ENCODE measurements at regions not wholly inside any gene's neighbourhood (a gene's known extent, or its start where the extent isn't known, plus 50 kb on each side); places are given as distances from the start of the nearest gene placed in this dataset.

DNA sequence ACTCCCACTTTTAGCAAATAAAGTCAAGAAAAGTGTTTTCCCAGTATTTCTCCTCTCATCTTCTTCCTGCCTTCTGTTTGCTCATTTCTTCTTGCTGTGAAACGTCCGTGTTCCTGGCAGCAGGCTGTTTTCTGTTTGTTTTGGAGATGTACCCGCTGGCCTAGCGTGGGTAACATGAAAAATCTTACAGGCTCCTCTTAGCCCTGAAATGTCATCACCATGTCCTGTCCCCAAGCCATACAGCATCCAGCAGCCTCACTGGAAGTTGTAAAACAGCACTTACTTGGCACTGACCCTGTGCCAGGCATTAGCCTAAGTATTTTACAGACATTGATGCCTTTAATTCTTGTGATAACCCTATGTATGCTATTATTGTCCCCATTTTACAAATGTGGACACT is 371.1 kb downstream of the FOXA2 start:
- H3K4me3 ChIP-seq (ENCODE audit: low read depth in 1 of 3, low read length in 3 of 3): no peak overlapping the region
- H3K36me3 ChIP-seq (ENCODE audit: control insufficient read depth in 4 of 4, insufficient read depth in 3 of 4, low read depth in 1 of 4, low read length in 3 of 4): no peaks in the 10 kb centered on the region
- no peaks in the 10 kb centered on the region for H3K4me1 ChIP-seq (ENCODE audit: control insufficient read depth in 4 of 4, insufficient read depth in 4 of 4, low read length in 3 of 4)
- TF ChIP-seq HNF4A (conservative IDR thresholded peaks at IDR 0.05): no peak
- TF ChIP-seq JUND (IDR thresholded peaks at IDR 0.05): no peak
- no peak for TF ChIP-seq NR2F2 (IDR thresholded peaks at IDR 0.05)
- no peak for TF ChIP-seq GABPA (IDR thresholded peaks at IDR 0.05 in 1 of 2, conservative IDR thresholded peaks at IDR 0.05 in 1 of 2)
- no peak for TF ChIP-seq RXRA (IDR thresholded peaks at IDR 0.05)
- no peak for TF ChIP-seq FOXA2 (IDR thresholded peaks at IDR 0.05)
- TF ChIP-seq HNF4G (IDR thresholded peaks at IDR 0.05): no peak
- TF ChIP-seq, protein P1, sequence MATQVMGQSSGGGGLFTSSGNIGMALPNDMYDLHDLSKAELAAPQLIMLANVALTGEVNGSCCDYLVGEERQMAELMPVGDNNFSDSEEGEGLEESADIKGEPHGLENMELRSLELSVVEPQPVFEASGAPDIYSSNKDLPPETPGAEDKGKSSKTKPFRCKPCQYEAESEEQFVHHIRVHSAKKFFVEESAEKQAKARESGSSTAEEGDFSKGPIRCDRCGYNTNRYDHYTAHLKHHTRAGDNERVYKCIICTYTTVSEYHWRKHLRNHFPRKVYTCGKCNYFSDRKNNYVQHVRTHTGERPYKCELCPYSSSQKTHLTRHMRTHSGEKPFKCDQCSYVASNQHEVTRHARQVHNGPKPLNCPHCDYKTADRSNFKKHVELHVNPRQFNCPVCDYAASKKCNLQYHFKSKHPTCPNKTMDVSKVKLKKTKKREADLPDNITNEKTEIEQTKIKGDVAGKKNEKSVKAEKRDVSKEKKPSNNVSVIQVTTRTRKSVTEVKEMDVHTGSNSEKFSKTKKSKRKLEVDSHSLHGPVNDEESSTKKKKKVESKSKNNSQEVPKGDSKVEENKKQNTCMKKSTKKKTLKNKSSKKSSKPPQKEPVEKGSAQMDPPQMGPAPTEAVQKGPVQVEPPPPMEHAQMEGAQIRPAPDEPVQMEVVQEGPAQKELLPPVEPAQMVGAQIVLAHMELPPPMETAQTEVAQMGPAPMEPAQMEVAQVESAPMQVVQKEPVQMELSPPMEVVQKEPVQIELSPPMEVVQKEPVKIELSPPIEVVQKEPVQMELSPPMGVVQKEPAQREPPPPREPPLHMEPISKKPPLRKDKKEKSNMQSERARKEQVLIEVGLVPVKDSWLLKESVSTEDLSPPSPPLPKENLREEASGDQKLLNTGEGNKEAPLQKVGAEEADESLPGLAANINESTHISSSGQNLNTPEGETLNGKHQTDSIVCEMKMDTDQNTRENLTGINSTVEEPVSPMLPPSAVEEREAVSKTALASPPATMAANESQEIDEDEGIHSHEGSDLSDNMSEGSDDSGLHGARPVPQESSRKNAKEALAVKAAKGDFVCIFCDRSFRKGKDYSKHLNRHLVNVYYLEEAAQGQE (IDR thresholded peaks at IDR 0.05): no peak
- no peak for TF ChIP-seq EGR1 (IDR thresholded peaks at IDR 0.05; ENCODE audit: low read depth in 2 of 2)
- TF ChIP-seq SP1 (IDR thresholded peaks at IDR 0.05): no peak
- no peak for TF ChIP-seq FOXA1 (IDR thresholded peaks at IDR 0.05)
- TF ChIP-seq TAF1 (conservative IDR thresholded peaks at IDR 0.05): no peak
- TF ChIP-seq, protein P2, sequence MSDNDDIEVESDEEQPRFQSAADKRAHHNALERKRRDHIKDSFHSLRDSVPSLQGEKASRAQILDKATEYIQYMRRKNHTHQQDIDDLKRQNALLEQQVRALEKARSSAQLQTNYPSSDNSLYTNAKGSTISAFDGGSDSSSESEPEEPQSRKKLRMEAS (IDR thresholded peaks at IDR 0.05): no peak
- TF ChIP-seq, protein P3, sequence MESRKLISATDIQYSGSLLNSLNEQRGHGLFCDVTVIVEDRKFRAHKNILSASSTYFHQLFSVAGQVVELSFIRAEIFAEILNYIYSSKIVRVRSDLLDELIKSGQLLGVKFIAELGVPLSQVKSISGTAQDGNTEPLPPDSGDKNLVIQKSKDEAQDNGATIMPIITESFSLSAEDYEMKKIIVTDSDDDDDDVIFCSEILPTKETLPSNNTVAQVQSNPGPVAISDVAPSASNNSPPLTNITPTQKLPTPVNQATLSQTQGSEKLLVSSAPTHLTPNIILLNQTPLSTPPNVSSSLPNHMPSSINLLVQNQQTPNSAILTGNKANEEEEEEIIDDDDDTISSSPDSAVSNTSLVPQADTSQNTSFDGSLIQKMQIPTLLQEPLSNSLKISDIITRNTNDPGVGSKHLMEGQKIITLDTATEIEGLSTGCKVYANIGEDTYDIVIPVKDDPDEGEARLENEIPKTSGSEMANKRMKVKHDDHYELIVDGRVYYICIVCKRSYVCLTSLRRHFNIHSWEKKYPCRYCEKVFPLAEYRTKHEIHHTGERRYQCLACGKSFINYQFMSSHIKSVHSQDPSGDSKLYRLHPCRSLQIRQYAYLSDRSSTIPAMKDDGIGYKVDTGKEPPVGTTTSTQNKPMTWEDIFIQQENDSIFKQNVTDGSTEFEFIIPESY (IDR thresholded peaks at IDR 0.05): no peak
- TF ChIP-seq YY1 (IDR thresholded peaks at IDR 0.05): no peak
- TF ChIP-seq, protein P4, sequence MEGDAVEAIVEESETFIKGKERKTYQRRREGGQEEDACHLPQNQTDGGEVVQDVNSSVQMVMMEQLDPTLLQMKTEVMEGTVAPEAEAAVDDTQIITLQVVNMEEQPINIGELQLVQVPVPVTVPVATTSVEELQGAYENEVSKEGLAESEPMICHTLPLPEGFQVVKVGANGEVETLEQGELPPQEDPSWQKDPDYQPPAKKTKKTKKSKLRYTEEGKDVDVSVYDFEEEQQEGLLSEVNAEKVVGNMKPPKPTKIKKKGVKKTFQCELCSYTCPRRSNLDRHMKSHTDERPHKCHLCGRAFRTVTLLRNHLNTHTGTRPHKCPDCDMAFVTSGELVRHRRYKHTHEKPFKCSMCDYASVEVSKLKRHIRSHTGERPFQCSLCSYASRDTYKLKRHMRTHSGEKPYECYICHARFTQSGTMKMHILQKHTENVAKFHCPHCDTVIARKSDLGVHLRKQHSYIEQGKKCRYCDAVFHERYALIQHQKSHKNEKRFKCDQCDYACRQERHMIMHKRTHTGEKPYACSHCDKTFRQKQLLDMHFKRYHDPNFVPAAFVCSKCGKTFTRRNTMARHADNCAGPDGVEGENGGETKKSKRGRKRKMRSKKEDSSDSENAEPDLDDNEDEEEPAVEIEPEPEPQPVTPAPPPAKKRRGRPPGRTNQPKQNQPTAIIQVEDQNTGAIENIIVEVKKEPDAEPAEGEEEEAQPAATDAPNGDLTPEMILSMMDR (IDR thresholded peaks at IDR 0.05; ENCODE audit: low read depth, low read length, missing input control): no peak
- H3K9me3 ChIP-seq (ENCODE audit: control insufficient read depth in 4 of 4, low read length in 3 of 4): no peaks in the 10 kb centered on the region
- WGBS: 35% methylated on average over 4 of the region's 4 CpGs
- no peak for DNase-seq (ENCODE audit: low spot score)
- H3K27me3 ChIP-seq (ENCODE audit: control insufficient read depth in 4 of 4, insufficient read depth in 4 of 4, low read length in 3 of 4): peaks cover 0 to 14% (median 0%) of the 10 kb centered on the region in 4 donors
- H3K9ac ChIP-seq (ENCODE audit: low read depth in 1 of 2, low read length in 2 of 2): no peak overlapping the region
- H3K27ac ChIP-seq (ENCODE audit: low read depth in 1 of 2, low read length in 2 of 2): no peak overlapping the region

DNA sequence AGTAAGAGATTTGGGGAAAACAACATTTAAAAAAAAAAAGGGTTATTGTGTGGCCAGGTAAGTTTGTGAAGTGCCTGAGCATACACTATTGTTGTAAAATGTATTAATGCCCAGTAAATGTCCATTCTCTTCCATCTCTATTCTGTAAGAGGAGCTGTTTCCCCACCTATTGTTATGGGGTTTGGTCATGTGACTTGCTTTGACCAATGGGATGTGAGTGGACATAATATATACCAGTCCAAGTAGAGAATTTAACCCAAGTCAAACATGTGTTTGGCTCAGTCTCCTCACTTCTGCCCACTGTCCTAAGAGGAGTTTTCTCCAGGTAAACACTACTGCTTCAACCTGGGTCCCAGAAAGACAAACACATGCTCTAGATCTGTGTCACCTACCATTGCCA is 377.1 kb downstream of the FOXA2 start:
- H3K36me3 ChIP-seq (ENCODE audit: control insufficient read depth in 4 of 4, insufficient read depth in 3 of 4, low read depth in 1 of 4, low read length in 3 of 4): no peaks in the 10 kb centered on the region
- no peak overlapping the region for H3K4me3 ChIP-seq (ENCODE audit: low read depth in 1 of 3, low read length in 3 of 3)
- DNase-seq (ENCODE audit: low spot score): no peak
- H3K9me3 ChIP-seq (ENCODE audit: control insufficient read depth in 4 of 4, low read length in 3 of 4): peaks cover 0 to 3% (median 0%) of the 10 kb centered on the region in 4 donors
- no peak for TF ChIP-seq TAF1 (conservative IDR thresholded peaks at IDR 0.05)
- TF ChIP-seq GABPA (IDR thresholded peaks at IDR 0.05 in 1 of 2, conservative IDR thresholded peaks at IDR 0.05 in 1 of 2): no peak
- TF ChIP-seq, protein P3 (IDR thresholded peaks at IDR 0.05): no peak
- TF ChIP-seq SP1 (IDR thresholded peaks at IDR 0.05): no peak
- no peak for TF ChIP-seq JUND (IDR thresholded peaks at IDR 0.05)
- no peak for TF ChIP-seq RAD21 (IDR thresholded peaks at IDR 0.05)
- no peak for TF ChIP-seq FOXA2 (IDR thresholded peaks at IDR 0.05)
- TF ChIP-seq, protein P2 (IDR thresholded peaks at IDR 0.05): no peak
- TF ChIP-seq, protein P4 (IDR thresholded peaks at IDR 0.05; ENCODE audit: low read depth, low read length, missing input control): no peak
- no peak for TF ChIP-seq HNF4G (IDR thresholded peaks at IDR 0.05)
- no peak for TF ChIP-seq EGR1 (IDR thresholded peaks at IDR 0.05; ENCODE audit: low read depth in 2 of 2)
- TF ChIP-seq YY1 (IDR thresholded peaks at IDR 0.05): no peak
- TF ChIP-seq, protein P5, sequence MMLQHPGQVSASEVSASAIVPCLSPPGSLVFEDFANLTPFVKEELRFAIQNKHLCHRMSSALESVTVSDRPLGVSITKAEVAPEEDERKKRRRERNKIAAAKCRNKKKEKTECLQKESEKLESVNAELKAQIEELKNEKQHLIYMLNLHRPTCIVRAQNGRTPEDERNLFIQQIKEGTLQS (IDR thresholded peaks at IDR 0.05): no peak
- no peak for TF ChIP-seq FOXA1 (IDR thresholded peaks at IDR 0.05)
- H3K27ac ChIP-seq (ENCODE audit: low read depth in 1 of 2, low read length in 2 of 2): no peak overlapping the region
- H3K9ac ChIP-seq (ENCODE audit: low read depth in 1 of 2, low read length in 2 of 2): no peak overlapping the region
- no peaks in the 10 kb centered on the region for H3K4me1 ChIP-seq (ENCODE audit: control insufficient read depth in 4 of 4, insufficient read depth in 4 of 4, low read length in 3 of 4)
- H3K27me3 ChIP-seq (ENCODE audit: control insufficient read depth in 4 of 4, insufficient read depth in 4 of 4, low read length in 3 of 4): peaks cover 0 to 10% (median 0%) of the 10 kb centered on the region in 4 donors

All from liver (tissue), 8 donors.